ENCODE measurements at regions not wholly inside any gene's neighbourhood (a gene's known extent, or its start where the extent isn't known, plus 50 kb on each side); places are given as distances from the start of the nearest gene placed in this dataset.
A peak's percentile ranks its signal among the peaks of the same experiment; 100 is the strongest.

GRCh38 chr5:148880197-148880596 is 53.8 kb downstream of the ADRB2 start:
- no peaks in the 10 kb centered on the region for H3K27me3 ChIP-seq (ENCODE audit: insufficient read depth)
- WGBS (ENCODE audit: low lambda C conversion rate): 25% methylated on average over 1 of the region's 1 CpG
- H3K4me1 ChIP-seq (ENCODE audit: control insufficient read depth in 1 of 2, insufficient read depth in 2 of 2, low read depth in 1 of 2, low read length in 1 of 2): no peaks in the 10 kb centered on the region
- no peak overlapping the region for H3K4me3 ChIP-seq (ENCODE audit: low read depth in 2 of 2, low read length in 1 of 2)
- H3K9me2 ChIP-seq: no peaks in the 10 kb centered on the region
- no peaks in the 10 kb centered on the region for H3K79me2 ChIP-seq (ENCODE audit: insufficient read depth)
- H3K27ac ChIP-seq (ENCODE audit: low read depth in 2 of 2, low read length in 1 of 2): no peak overlapping the region
- H3F3A ChIP-seq (replicated peaks; ENCODE audit: insufficient read depth): peaks cover 6% of the 10 kb centered on the region
- H3K9ac ChIP-seq: no peak overlapping the region
- no peak for DNase-seq
- H3K9me3 ChIP-seq: no peaks in the 10 kb centered on the region
- H3K4me2 ChIP-seq: no peak overlapping the region
- no peaks in the 10 kb centered on the region for H3K36me3 ChIP-seq (replicated peaks in 1 of 2; ENCODE audit: control insufficient read depth in 1 of 2, insufficient read depth in 2 of 2, low read length in 1 of 2)
- ChIA-PET POLR2A (no interaction called here), CTCF (interaction anchor here (1.4 to 1.5 kb wide), 2 partner anchors 14 to 139 kb away, joined by 3 to 6 read pairs; no protein-coding TSS in a partner anchor)
- no peak for TF ChIP-seq JUND (IDR thresholded peaks at IDR 0.05)
- TF ChIP-seq RCOR1 (IDR thresholded peaks at IDR 0.05; ENCODE audit: low read length): no peak
- TF ChIP-seq RFX5 (IDR thresholded peaks at IDR 0.05; ENCODE audit: low read length): no peak
- TF ChIP-seq MXI1 (IDR thresholded peaks at IDR 0.05; ENCODE audit: low read depth, low read length): no peak
- no peaks in the 10 kb centered on the region for H4K20me1 ChIP-seq (ENCODE audit: insufficient read depth)
- H2AFZ ChIP-seq (ENCODE audit: low read depth): no peak overlapping the region

- Histone ChIP-seq H4K20me1 (ENCODE audit: insufficient read depth) (no peaks in the 10 kb centered on the region), H2AFZ (ENCODE audit: low read depth) (no peak overlapping the region), H3F3A (replicated peaks; ENCODE audit: insufficient read depth) (peaks cover 6% of the 10 kb centered on the region), H3K27me3 (ENCODE audit: insufficient read depth) (no peaks in the 10 kb centered on the region), H3K4me1 (ENCODE audit: control insufficient read depth in 1 of 2, insufficient read depth in 2 of 2, low read depth in 1 of 2, low read length in 1 of 2) (no peaks in the 10 kb centered on the region), H3K79me2 (ENCODE audit: insufficient read depth) (no peaks in the 10 kb centered on the region), H3K9me2 (no peaks in the 10 kb centered on the region), H3K9ac (no peak overlapping the region), H3K4me3 (ENCODE audit: low read depth in 2 of 2, low read length in 1 of 2) (no peak overlapping the region), H3K36me3 (replicated peaks in 1 of 2; ENCODE audit: control insufficient read depth in 1 of 2, insufficient read depth in 2 of 2, low read length in 1 of 2) (no peaks in the 10 kb centered on the region), H3K27ac (ENCODE audit: low read depth in 2 of 2, low read length in 1 of 2) (no peak overlapping the region), H3K4me2 (no peak overlapping the region), H3K9me3 (no peaks in the 10 kb centered on the region)
- no peak for DNase-seq
- ChIA-PET CTCF (interaction anchor here (1.4 to 1.5 kb wide), 2 partner anchors 13 to 140 kb away, joined by 3 to 6 read pairs; no protein-coding TSS in a partner anchor), POLR2A (no interaction called here)
- TF ChIP-seq POLR2AphosphoS5 (IDR thresholded peaks at IDR 0.05; ENCODE audit: low read depth, low read length) (no peak), SIN3A (IDR thresholded peaks at IDR 0.05; ENCODE audit: borderline replicate concordance, low read depth, low read length) (no peak), REST (IDR thresholded peaks at IDR 0.05; ENCODE audit: low read depth, low read length) (peak; percentile 85)
- WGBS (ENCODE audit: low lambda C conversion rate): 55% methylated on average over 2 of the region's 2 CpGs
These were observed 54.3 kb downstream of the ADRB2 start for GRCh38 chr5:148880696-148881095.

- Histone ChIP-seq H2AFZ (ENCODE audit: low read depth) (no peak overlapping the region), H3K4me1 (ENCODE audit: control insufficient read depth in 1 of 2, insufficient read depth in 2 of 2, low read depth in 1 of 2, low read length in 1 of 2) (no peaks in the 10 kb centered on the region), H3K79me2 (ENCODE audit: insufficient read depth) (no peaks in the 10 kb centered on the region), H4K20me1 (ENCODE audit: insufficient read depth) (no peaks in the 10 kb centered on the region), H3K9me2 (no peaks in the 10 kb centered on the region), H3K27me3 (ENCODE audit: insufficient read depth) (no peaks in the 10 kb centered on the region), H3K4me2 (no peak overlapping the region), H3K27ac (ENCODE audit: low read depth in 2 of 2, low read length in 1 of 2) (no peak overlapping the region), H3K9ac (no peak overlapping the region), H3K9me3 (no peaks in the 10 kb centered on the region), H3F3A (replicated peaks; ENCODE audit: insufficient read depth) (peaks cover 6% of the 10 kb centered on the region), H3K36me3 (replicated peaks in 1 of 2; ENCODE audit: control insufficient read depth in 1 of 2, insufficient read depth in 2 of 2, low read length in 1 of 2) (no peaks in the 10 kb centered on the region), H3K4me3 (ENCODE audit: low read depth in 2 of 2, low read length in 1 of 2) (no peak overlapping the region)
- no peak for TF ChIP-seq ZBTB33 (IDR thresholded peaks at IDR 0.05; ENCODE audit: borderline replicate concordance, low read depth)
- TF ChIP-seq TEAD4 (IDR thresholded peaks at IDR 0.05; ENCODE audit: borderline replicate concordance, insufficient read depth): no peak
- no peak for TF ChIP-seq MEF2A (IDR thresholded peaks at IDR 0.05; ENCODE audit: borderline replicate concordance, low read depth)
- TF ChIP-seq SIN3A (IDR thresholded peaks at IDR 0.05; ENCODE audit: borderline replicate concordance, low read depth, low read length): no peak
- no peak for TF ChIP-seq FOXJ3 (CRISPR knock-in tag; IDR thresholded peaks at IDR 0.05)
- TF ChIP-seq FOXM1 (IDR thresholded peaks at IDR 0.05; ENCODE audit: low read depth): no peak
- no peak for TF ChIP-seq NRF1 (IDR thresholded peaks at IDR 0.05; ENCODE audit: low read depth, low read length)
- ChIA-PET CTCF (no interaction called here), POLR2A (no interaction called here)
- 65% methylated on average over 2 of the region's 2 CpGs for WGBS (ENCODE audit: low lambda C conversion rate)
- no peak for DNase-seq
These were observed 55.9 kb downstream of the ADRB2 start for GRCh38 chr5:148882332-148882731.
